Smooth muscle cell (in vitro differentiated cells): ENCODE measurements at regions not wholly inside any gene's neighbourhood (a gene's known extent, or its start where the extent isn't known, plus 50 kb on each side); places are given as distances from the start of the nearest gene placed in this dataset.

Experiments used
- DNase-seq: peaks from one replicate; lab custom pipeline; 2025; ENCODE audit not compliant: unreplicated experiment; lab: John Stamatoyannopoulos, UW
- H2AFZ ChIP-seq: fragments of 200-600 bp; sonication (generic); 2 replicates; pipeline ENCODE4 v1.6.0; 2016; ENCODE audit warnings: antibody characterized with exemption, low read depth, mild to moderate bottlenecking
- H3F3A ChIP-seq: fragments of 200-600 bp; sonication (generic); 2 replicates; pipeline ENCODE4 v1.6.0; 2017; ENCODE audit warnings: antibody characterized with exemption, low read depth
- H3K27ac ChIP-seq: fragments of 200-600 bp; sonication (generic); 2 replicates; pipeline ENCODE4 v1.5.1; 2016; ENCODE audit warnings: low read depth, mild to moderate bottlenecking
- H3K27me3 ChIP-seq: fragments of 200-600 bp; sonication (generic); 2 replicates; pipeline ENCODE4 v1.6.1; 2016; ENCODE audit warnings: low read depth, mild to moderate bottlenecking
- H3K36me3 ChIP-seq: fragments of 200-600 bp; sonication (generic); 2 replicates; pipeline ENCODE4 v1.5.1; 2016; ENCODE audit warnings: low read depth
- H3K4me1 ChIP-seq: fragments of 200-600 bp; sonication (generic); 2 replicates; pipeline ENCODE4 v1.5.1; 2016; ENCODE audit warnings: low read depth
- H3K4me2 ChIP-seq: fragments of 200-600 bp; sonication (generic); 2 replicates; pipeline ENCODE4 v1.6.0; 2016; ENCODE audit warnings: mild to moderate bottlenecking
- H3K4me3 ChIP-seq: fragments of 200-600 bp; sonication (generic); 2 replicates; pipeline ENCODE4 v1.5.1; 2016; ENCODE audit warnings: mild to moderate bottlenecking
- H3K79me2 ChIP-seq: fragments of 200-600 bp; sonication (generic); 2 replicates; pipeline ENCODE4 v1.6.0; 2016; ENCODE audit warnings: low read depth, mild to moderate bottlenecking
- H3K9ac ChIP-seq: fragments of 200-600 bp; sonication (generic); 2 replicates; pipeline ENCODE4 v1.6.0; 2016; ENCODE audit warnings: low read depth
- H3K9me3 ChIP-seq: fragments of 200-600 bp; sonication (generic); replicated peaks from 2 replicates; pipeline ENCODE4 v1.5.1; 2016; ENCODE audit warnings: low read depth
- H4K20me1 ChIP-seq: fragments of 200-600 bp; sonication (generic); 2 replicates; pipeline ENCODE4 v1.6.0; 2016; ENCODE audit warnings: low read depth
- CTCF ChIP-seq: fragments of 200-600 bp; sonication (generic); IDR thresholded peaks from 2 replicates; pipeline ENCODE4 v1.5.1; 2017; ENCODE audit warnings: borderline replicate concordance, mild to moderate bottlenecking, antibody characterized with exemption; ENCODE audit not compliant: insufficient read depth, poor library complexity, severe bottlenecking
- WGBS: methylation state at CpG from one replicate; pipeline ENCODE4 v1.1.7; 2016; ENCODE audit warnings: low lambda C conversion rate; 5-methylcytosine and 5-hydroxymethylcytosine counted together

GRCh38 chr3:193869221-193870201 lies 266.4 kb upstream of the HES1 start:
- peak overlapping the region; percentile 81 for H3K27ac ChIP-seq
- peak overlapping the region; percentile 59 for H3K9ac ChIP-seq
- WGBS, result 7% methylated on average over 71 of the region's 71 CpGs
- peak overlapping the region; percentile 11 for H3K4me3 ChIP-seq
- no peaks in the 10 kb centered on the region for H4K20me1 ChIP-seq
- H3F3A ChIP-seq, result peaks cover 5% of the 10 kb centered on the region
- no peaks in the 10 kb centered on the region for H3K36me3 ChIP-seq
- peak overlapping the region; percentile 65 for H2AFZ ChIP-seq
- peaks cover 23% of the 10 kb centered on the region for H3K4me1 ChIP-seq
- no peaks in the 10 kb centered on the region for H3K79me2 ChIP-seq
- no peak for TF ChIP-seq CTCF
- no peaks in the 10 kb centered on the region for H3K9me3 ChIP-seq
- DNase-seq, result peak; percentile 47
- no peaks in the 10 kb centered on the region for H3K27me3 ChIP-seq
- peak overlapping the region; percentile 74 for H3K4me2 ChIP-seq

GRCh38 chr3:193870376-193871219 lies 265.4 kb upstream of the HES1 start:
- no peak for DNase-seq
- WGBS, result 64% methylated on average over 18 of the region's 18 CpGs
- TF ChIP-seq CTCF, result no peak
- H3K36me3 ChIP-seq, result no peaks in the 10 kb centered on the region
- no peak overlapping the region for H2AFZ ChIP-seq
- H3K4me2 ChIP-seq, result peak overlapping the region; percentile 74
- H3K9ac ChIP-seq, result no peak overlapping the region
- H4K20me1 ChIP-seq, result no peaks in the 10 kb centered on the region
- no peak overlapping the region for H3K4me3 ChIP-seq
- H3K9me3 ChIP-seq, result no peaks in the 10 kb centered on the region
- peaks cover 27% of the 10 kb centered on the region for H3K4me1 ChIP-seq
- H3K79me2 ChIP-seq, result no peaks in the 10 kb centered on the region
- peak overlapping the region; percentile 81 for H3K27ac ChIP-seq
- no peaks in the 10 kb centered on the region for H3K27me3 ChIP-seq
- peaks cover 5% of the 10 kb centered on the region for H3F3A ChIP-seq

- no peaks in the 10 kb centered on the region for H3K9me3 ChIP-seq
- no peaks in the 10 kb centered on the region for H3K79me2 ChIP-seq
- no peaks in the 10 kb centered on the region for H3K27me3 ChIP-seq
- no peak overlapping the region for H2AFZ ChIP-seq
- H3K4me2 ChIP-seq, result no peak overlapping the region
- no peak for TF ChIP-seq CTCF
- DNase-seq, result no peak
- no peaks in the 10 kb centered on the region for H4K20me1 ChIP-seq
- H3K4me3 ChIP-seq, result no peak overlapping the region
- no peaks in the 10 kb centered on the region for H3K36me3 ChIP-seq
- peak overlapping the region; percentile 81 for H3K27ac ChIP-seq
- H3K9ac ChIP-seq, result no peak overlapping the region
- peaks cover 29% of the 10 kb centered on the region for H3K4me1 ChIP-seq
- WGBS, result 54% methylated on average over 3 of the region's 3 CpGs
- peaks cover 5% of the 10 kb centered on the region for H3F3A ChIP-seq
These were observed 264.8 kb upstream of the HES1 start for GRCh38 chr3:193871220-193871485.
